Right lobe of liver (tissue), 4 donors: ENCODE measurements at regions not wholly inside any gene's neighbourhood (a gene's known extent, or its start where the extent isn't known, plus 50 kb on each side); places are given as distances from the start of the nearest gene placed in this dataset.

ENCODE experiments used
- POLR2A ChIP-seq: fragments of 450-650 bp; IDR thresholded peaks from one replicate; pipeline ENCODE4 v1.6.1; 2017; ENCODE audit warnings: antibody characterized with exemption, mild to moderate bottlenecking
- TF ChIP-seq, protein P1 (sequence below), 4 donors: fragments of 200-600 bp in 3 of 4; fragments of 450-650 bp in 1 of 4; IDR thresholded peaks; one replicate each; pipeline versions ENCODE4 v1.5.1 to v1.8.0; 2016 to 2022; ENCODE audit warnings: antibody characterized with exemption in 4 of 4, mild to moderate bottlenecking in 2 of 4
- donor health status: DM: no; HTN: no; CAD: no.
- donor health status: DM: no; HTN: no; CAD: no.
- donor health status: DM: no; HTN: yes; CAD: no.

DNA sequence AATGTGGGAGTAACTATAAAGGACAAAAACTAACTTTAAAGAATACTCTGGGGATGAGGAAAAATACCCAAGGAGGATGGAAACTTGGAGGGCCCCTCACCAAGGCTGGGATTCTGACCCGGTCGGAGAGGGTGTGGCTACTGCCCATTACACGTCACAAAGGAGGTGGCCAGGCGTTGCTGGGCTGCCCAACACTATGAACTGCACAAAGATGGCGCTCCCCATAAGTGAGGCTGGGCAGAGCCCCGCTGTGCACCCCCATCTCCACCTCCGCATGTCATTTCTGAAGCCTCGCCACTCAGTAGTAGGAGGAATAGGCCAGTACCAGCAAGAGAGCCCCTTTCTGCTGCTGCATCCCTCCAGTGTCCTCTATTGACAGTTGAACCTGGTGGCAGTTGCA lies 290.1 kb upstream of the ZNF32 start:
- no peak for TF ChIP-seq POLR2A
- TF ChIP-seq, protein P1, sequence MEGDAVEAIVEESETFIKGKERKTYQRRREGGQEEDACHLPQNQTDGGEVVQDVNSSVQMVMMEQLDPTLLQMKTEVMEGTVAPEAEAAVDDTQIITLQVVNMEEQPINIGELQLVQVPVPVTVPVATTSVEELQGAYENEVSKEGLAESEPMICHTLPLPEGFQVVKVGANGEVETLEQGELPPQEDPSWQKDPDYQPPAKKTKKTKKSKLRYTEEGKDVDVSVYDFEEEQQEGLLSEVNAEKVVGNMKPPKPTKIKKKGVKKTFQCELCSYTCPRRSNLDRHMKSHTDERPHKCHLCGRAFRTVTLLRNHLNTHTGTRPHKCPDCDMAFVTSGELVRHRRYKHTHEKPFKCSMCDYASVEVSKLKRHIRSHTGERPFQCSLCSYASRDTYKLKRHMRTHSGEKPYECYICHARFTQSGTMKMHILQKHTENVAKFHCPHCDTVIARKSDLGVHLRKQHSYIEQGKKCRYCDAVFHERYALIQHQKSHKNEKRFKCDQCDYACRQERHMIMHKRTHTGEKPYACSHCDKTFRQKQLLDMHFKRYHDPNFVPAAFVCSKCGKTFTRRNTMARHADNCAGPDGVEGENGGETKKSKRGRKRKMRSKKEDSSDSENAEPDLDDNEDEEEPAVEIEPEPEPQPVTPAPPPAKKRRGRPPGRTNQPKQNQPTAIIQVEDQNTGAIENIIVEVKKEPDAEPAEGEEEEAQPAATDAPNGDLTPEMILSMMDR (IDR thresholded peaks at IDR 0.05): no peak
